ENCODE measurements at regions not wholly inside any gene's neighbourhood (a gene's known extent, or its start where the extent isn't known, plus 50 kb on each side); places are given as distances from the start of the nearest gene placed in this dataset.
"Not testable (repeated sequence)": the region's sequence is repeated elsewhere in the genome, so short reads cannot be mapped to it uniquely, and the experiment has no call there.

GRCh38 chr14:38559711-38560110 lies 303.8 kb upstream of the CLEC14A start:
- DNase-seq, result no peak

GRCh38 chr14:38557391-38557790 lies 301.5 kb upstream of the CLEC14A start:
- DNase-seq, result not testable (repeated sequence)

- no peak for DNase-seq
Measured at GRCh38 chr14:38556252-38556651, 300.4 kb upstream of the CLEC14A start.

- no peak for DNase-seq
Measured at GRCh38 chr14:38554026-38554425, 298.1 kb upstream of the CLEC14A start.

GRCh38 chr14:38553586-38553985 lies 297.7 kb upstream of the CLEC14A start:
- no peak for DNase-seq

- DNase-seq, result no peak
Measured at GRCh38 chr14:38549564-38549963, 293.7 kb upstream of the CLEC14A start.

- no peak for DNase-seq
Measured at GRCh38 chr14:38547961-38548490, 292.1 kb upstream of the CLEC14A start.

- no peak for DNase-seq
Measured at GRCh38 chr14:38546932-38547551, 291.1 kb upstream of the CLEC14A start.

GRCh38 chr14:38544776-38545175 lies 288.9 kb upstream of the CLEC14A start:
- DNase-seq, result no peak

- DNase-seq, result not testable (repeated sequence)
Measured at GRCh38 chr14:38543851-38544250, 288.0 kb upstream of the CLEC14A start.

GRCh38 chr14:38538053-38538452 lies 282.2 kb upstream of the CLEC14A start:
- not testable (repeated sequence) for DNase-seq

GRCh38 chr14:38536376-38537038 lies 280.6 kb upstream of the CLEC14A start:
- DNase-seq, result no peak

GRCh38 chr14:38528582-38528981 lies 272.7 kb upstream of the CLEC14A start:
- DNase-seq, result no peak

GRCh38 chr14:38527502-38527878 lies 271.6 kb upstream of the CLEC14A start:
- no peak for DNase-seq

- no peak for DNase-seq
Measured at GRCh38 chr14:38526826-38527501, 271.1 kb upstream of the CLEC14A start.

GRCh38 chr14:38524636-38525509 lies 269.0 kb upstream of the CLEC14A start:
- no peak for DNase-seq

- DNase-seq, result no peak
Measured at GRCh38 chr14:38522724-38523123, 266.8 kb upstream of the CLEC14A start.

- DNase-seq, result no peak
Measured at GRCh38 chr14:38521591-38521990, 265.7 kb upstream of the CLEC14A start.

- no peak for DNase-seq
Measured at GRCh38 chr14:38517426-38517825, 261.5 kb upstream of the CLEC14A start.

- DNase-seq, result no peak
Measured at GRCh38 chr14:38512236-38512635, 256.3 kb upstream of the CLEC14A start.

- no peak for DNase-seq
Measured at GRCh38 chr14:38507299-38507698, 251.4 kb upstream of the CLEC14A start.

GRCh38 chr14:38505973-38506249 lies 250.0 kb upstream of the CLEC14A start:
- DNase-seq, result no peak

All from CD4-positive, alpha-beta T cell treated with Interferon alpha-2 for 1 hour (primary cell).